ENCODE measurements at regions not wholly inside any gene's neighbourhood (a gene's known extent, or its start where the extent isn't known, plus 50 kb on each side); places are given as distances from the start of the nearest gene placed in this dataset.

DNA sequence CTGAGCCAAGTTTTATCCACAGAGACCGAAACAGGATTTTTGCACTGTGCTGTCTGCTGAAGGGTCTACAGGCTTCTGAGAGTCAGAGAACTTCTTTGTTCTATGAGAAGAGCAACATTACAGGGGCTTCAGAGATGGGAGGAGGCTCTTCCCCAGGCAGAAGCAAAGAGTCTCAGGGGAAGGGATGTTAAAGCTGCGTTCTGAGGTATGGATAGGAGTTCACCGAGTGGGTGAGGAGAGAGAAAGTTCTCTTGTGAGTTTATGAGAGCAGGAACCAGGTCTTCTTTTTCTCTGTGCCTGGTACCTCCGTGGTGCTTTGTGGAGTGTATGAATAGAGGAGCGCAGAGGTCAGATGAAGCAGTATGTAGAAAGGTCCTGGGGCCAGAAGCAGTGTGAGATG lies 155.1 kb downstream of the PDGFRA start:
- no peak for TF ChIP-seq POLR2A (IDR thresholded peaks at IDR 0.05)
- TF ChIP-seq, protein P1, sequence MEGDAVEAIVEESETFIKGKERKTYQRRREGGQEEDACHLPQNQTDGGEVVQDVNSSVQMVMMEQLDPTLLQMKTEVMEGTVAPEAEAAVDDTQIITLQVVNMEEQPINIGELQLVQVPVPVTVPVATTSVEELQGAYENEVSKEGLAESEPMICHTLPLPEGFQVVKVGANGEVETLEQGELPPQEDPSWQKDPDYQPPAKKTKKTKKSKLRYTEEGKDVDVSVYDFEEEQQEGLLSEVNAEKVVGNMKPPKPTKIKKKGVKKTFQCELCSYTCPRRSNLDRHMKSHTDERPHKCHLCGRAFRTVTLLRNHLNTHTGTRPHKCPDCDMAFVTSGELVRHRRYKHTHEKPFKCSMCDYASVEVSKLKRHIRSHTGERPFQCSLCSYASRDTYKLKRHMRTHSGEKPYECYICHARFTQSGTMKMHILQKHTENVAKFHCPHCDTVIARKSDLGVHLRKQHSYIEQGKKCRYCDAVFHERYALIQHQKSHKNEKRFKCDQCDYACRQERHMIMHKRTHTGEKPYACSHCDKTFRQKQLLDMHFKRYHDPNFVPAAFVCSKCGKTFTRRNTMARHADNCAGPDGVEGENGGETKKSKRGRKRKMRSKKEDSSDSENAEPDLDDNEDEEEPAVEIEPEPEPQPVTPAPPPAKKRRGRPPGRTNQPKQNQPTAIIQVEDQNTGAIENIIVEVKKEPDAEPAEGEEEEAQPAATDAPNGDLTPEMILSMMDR (IDR thresholded peaks at IDR 0.05) = no peak
- no peak for TF ChIP-seq POLR2AphosphoS5 (IDR thresholded peaks at IDR 0.05)
- no peak for TF ChIP-seq EP300 (IDR thresholded peaks at IDR 0.05)
- Histone ChIP-seq H3K27ac (no peak overlapping the region), H3K36me3 (no peaks in the 10 kb centered on the region), H3K4me3 (no peak overlapping the region), H3K9me3 (no peaks in the 10 kb centered on the region), H3K27me3 (no peaks in the 10 kb centered on the region), H3K4me1 (no peaks in the 10 kb centered on the region)
- WGBS, 2 donors (ENCODE audit: low coverage in 1 of 2) = 82 to 89% methylated on average over 4 of the region's 5 CpGs
- no peak for ATAC-seq

DNA sequence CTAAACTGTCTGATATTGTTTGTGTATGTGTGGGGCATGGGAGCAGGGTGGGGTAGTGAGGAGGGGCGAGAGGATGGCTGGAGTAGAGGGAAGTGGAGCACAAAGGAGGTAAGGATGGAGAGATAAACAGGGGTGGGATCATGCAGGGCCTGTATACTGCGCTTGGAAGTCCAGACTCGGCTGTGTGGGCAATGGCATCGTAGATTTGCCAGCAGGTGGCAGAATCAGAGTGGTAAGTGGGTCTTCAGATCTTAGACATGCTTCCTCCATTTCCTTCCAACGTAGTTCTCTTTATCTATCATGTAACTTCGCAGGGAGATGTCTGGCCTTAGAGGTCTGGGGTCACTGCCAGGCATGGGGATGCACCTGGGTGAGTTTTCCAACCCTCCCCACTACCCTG lies 155.5 kb downstream of the PDGFRA start:
- Histone ChIP-seq H3K4me1 (no peaks in the 10 kb centered on the region), H3K27ac (no peak overlapping the region), H3K9me3 (no peaks in the 10 kb centered on the region), H3K27me3 (no peaks in the 10 kb centered on the region), H3K36me3 (no peaks in the 10 kb centered on the region), H3K4me3 (no peak overlapping the region)
- no peak for TF ChIP-seq POLR2AphosphoS5 (IDR thresholded peaks at IDR 0.05)
- TF ChIP-seq, protein P1 (IDR thresholded peaks at IDR 0.05) = peak in 2 of 4 experiments; percentile 32 to 40
- no peak for TF ChIP-seq EP300 (IDR thresholded peaks at IDR 0.05)
- no peak for TF ChIP-seq POLR2A (IDR thresholded peaks at IDR 0.05)
- WGBS, 2 donors (ENCODE audit: low coverage in 1 of 2) = 74 to 81% methylated on average over 5 to 6 of the region's 6 CpGs
- ATAC-seq = no peak

DNA sequence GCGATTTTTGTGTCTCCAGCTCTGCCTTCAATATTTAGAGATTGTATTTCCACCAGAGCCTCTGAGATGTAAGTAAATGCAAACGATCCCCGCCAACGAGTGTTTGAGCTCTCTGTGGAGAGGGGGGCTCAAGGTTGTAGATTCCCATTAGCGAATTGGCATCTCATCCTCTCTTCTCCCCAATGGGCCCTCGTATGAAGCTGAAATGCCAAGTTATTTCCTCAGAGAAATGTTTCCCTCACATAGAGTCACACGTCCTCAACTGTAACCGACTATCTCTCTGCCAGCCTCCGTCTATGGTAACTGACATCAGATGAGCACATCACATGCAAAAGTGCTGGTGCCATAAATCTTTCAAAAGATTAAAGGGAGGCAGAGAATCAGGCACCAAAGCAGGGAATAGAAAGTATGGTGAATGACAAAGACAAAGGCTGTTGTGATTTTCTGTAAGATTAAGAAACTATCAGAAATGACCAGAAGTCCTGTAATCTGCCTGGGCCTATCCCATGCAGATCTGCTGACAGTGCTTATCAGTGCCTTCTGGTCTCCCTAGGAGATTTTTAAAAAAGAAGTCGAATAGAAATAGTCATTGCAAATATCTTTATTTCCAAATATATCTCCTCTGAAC lies 157.1 kb downstream of the PDGFRA start:
- Histone ChIP-seq H3K27ac (no peak overlapping the region), H3K27me3 (no peaks in the 10 kb centered on the region), H3K4me3 (no peak overlapping the region), H3K4me1 (no peaks in the 10 kb centered on the region), H3K36me3 (no peaks in the 10 kb centered on the region), H3K9me3 (no peaks in the 10 kb centered on the region)
- no peak for ATAC-seq
- TF ChIP-seq POLR2A (IDR thresholded peaks at IDR 0.05) = no peak
- WGBS, 2 donors (ENCODE audit: low coverage in 1 of 2) = 68 to 69% methylated on average over 3 to 8 of the region's 10 CpGs

DNA sequence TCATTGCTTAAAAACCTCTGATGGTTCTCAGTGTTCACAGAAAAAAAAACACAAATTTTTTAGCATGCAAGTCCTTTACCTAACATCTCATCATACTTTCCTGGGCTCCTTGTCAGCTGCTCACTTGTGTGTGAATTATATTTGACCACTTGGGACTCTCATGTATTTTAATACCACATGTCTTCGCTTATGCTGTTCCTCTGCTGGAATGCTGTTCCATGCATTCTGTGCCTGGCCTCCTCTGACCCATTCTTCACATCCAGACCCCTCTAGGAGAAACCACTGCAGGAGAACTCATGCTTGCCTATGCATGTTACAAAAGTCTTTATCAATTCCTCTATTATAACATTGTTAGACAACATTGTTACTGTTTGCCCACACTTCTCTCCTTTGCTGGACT lies 157.6 kb downstream of the PDGFRA start:
- H3K27me3 ChIP-seq = no peaks in the 10 kb centered on the region
- H3K4me1 ChIP-seq = no peaks in the 10 kb centered on the region
- no peaks in the 10 kb centered on the region for H3K36me3 ChIP-seq
- ATAC-seq = no peak
- H3K27ac ChIP-seq = no peak overlapping the region
- WGBS, 2 donors (ENCODE audit: low coverage in 1 of 2) = 80 to 100% methylated on average over 1 of the region's 1 CpG
- TF ChIP-seq POLR2A (IDR thresholded peaks at IDR 0.05) (no peak), POLR2AphosphoS5 (IDR thresholded peaks at IDR 0.05) (no peak), EP300 (IDR thresholded peaks at IDR 0.05) (no peak)
- TF ChIP-seq, protein P1 (IDR thresholded peaks at IDR 0.05) = no peak
- H3K9me3 ChIP-seq = no peaks in the 10 kb centered on the region
- H3K4me3 ChIP-seq = no peak overlapping the region

DNA sequence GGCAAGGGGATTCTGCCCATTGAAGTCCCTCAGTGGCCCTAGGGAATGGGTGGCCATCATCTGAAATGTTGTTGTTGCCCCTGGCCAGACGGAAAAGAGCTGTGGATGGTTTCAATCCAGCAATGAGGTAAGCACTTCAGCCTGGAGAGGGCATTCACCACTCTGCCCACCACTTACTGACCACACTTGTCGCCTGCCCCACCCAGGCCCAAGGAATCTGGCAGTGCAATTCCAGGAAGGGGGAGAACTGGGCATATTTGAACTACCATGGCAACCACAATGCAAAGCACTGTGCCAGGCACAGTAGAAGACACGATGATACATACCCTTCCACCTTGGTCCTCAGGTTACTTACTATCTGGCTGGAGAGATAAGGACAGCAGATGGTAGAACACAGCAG lies 161.6 kb downstream of the PDGFRA start:
- H3K4me1 ChIP-seq = no peaks in the 10 kb centered on the region
- H3K4me3 ChIP-seq = no peak overlapping the region
- ATAC-seq = no peak
- TF ChIP-seq, protein P1 (IDR thresholded peaks at IDR 0.05) = no peak
- TF ChIP-seq POLR2AphosphoS5 (IDR thresholded peaks at IDR 0.05) = no peak
- no peak for TF ChIP-seq EP300 (IDR thresholded peaks at IDR 0.05)
- no peak for TF ChIP-seq POLR2A (IDR thresholded peaks at IDR 0.05)
- H3K36me3 ChIP-seq = no peaks in the 10 kb centered on the region
- no peaks in the 10 kb centered on the region for H3K27me3 ChIP-seq
- WGBS, 2 donors (ENCODE audit: low coverage in 1 of 2) = 60% methylated on average over 1 of the region's 3 CpGs; no CpG with 5 or more reads in 1 of the 2 donors
- no peak overlapping the region for H3K27ac ChIP-seq
- H3K9me3 ChIP-seq = no peaks in the 10 kb centered on the region
